NK-92 treated with Interleukin-12 subunit alpha and Interleukin-12 subunit beta, amount 100 ng/mL, for 24 hours (cell line): ENCODE measurements at regions not wholly inside any gene's neighbourhood (a gene's known extent, or its start where the extent isn't known, plus 50 kb on each side); places are given as distances from the start of the nearest gene placed in this dataset.

Experiments used
- DNase-seq: peaks from one replicate; lab custom pipeline; 2025; lab: John Stamatoyannopoulos, UW

DNA sequence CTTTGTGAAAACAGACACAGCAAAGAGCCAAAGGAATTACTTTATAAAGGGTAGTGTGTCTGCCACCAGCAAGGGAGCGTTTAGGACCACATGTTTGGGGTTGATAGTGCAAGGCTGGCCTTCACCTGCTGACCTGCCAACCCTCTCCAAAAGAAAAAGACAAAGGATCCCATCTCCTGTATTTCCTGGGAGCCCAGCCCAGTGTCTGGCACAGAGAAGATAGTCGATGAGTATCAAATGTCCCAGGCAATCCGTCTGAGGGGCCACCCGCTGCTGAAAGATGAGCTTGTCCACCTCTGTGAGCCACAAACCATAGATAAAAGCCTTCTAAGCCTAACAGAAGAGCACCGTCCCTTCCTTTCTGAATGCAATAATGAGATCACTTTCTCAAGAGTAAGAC, 154.8 kb upstream of the CTNNB1 start:
- DNase-seq: no peak

DNA sequence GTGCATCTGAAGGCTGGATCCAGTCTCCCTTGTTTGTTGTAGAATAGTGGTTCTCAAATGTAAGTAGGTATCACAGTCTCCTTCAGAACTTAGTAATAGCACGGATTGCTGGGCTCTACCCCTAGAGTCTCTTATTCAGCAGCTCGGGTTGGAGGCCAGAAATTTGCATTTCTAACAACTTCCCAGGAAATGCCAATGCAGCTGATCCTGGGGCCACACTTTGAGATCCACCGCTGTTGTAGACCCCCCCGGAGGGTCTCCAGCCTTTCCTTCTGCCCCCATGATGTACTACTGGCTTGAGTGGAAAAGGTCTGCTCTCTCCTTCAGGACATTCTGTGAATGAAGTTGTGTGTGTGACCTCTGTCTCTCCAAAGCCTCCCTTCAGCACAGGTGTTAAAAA, 153.8 kb upstream of the CTNNB1 start:
- DNase-seq: no peak

DNA sequence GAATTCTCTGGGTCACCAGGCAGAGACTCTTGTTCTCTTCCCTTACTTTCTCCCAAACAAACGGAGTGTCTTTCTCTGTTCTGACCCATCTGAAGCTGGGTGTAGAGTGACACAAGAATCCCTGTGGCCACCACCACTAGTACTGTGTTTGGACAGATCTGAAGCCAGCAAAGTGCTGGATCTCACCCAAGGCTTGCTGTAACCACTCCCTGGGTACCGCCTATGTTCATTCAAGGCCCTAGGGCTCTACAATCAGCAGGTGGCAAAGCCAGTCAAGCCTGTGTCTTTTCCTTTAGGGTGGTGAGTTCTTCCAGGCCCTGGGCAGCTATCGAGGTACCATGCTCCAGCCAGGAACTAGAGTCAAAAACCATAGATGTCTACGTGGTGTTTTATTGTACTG, 149.2 kb upstream of the CTNNB1 start:
- DNase-seq: no peak

DNA sequence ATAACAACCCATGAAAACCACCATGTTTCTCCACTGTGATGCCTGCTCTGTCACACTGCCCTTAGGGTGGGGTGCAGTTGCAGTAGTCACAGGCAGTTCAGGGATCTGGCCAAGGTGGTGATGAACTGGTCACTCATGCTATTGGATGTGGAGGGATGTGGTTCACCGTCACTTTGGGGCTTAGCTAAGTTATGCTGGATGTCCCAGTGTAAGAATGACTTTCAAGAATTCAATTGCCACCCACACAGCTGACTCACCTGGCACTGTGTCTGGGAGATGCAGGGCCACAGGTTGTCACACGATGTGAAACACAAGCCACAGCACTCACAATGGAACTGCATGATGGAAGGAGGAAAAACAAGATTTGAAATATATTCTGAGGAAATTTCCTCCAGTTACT, 146.1 kb upstream of the CTNNB1 start:
- DNase-seq: no peak

DNA sequence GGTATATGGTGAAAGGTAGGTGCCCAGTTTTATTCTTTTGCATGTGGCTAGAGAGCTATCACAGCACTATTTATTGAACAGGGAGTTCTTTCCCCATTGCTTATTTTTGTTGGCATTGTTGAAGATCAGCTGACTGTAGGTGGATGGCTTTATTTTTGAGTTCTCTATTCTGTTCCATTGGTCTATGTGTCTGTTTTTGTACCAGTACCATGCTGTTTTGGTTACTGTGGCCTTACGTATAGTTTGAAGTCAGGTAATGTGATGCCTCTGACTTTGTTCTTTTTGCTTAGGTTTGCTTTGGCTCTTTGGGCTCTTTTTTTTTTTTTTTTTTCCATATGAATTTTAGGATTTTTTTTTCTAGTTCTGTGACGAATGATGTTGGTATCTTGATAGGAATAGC, 139.2 kb upstream of the CTNNB1 start:
- DNase-seq: no peak

DNA sequence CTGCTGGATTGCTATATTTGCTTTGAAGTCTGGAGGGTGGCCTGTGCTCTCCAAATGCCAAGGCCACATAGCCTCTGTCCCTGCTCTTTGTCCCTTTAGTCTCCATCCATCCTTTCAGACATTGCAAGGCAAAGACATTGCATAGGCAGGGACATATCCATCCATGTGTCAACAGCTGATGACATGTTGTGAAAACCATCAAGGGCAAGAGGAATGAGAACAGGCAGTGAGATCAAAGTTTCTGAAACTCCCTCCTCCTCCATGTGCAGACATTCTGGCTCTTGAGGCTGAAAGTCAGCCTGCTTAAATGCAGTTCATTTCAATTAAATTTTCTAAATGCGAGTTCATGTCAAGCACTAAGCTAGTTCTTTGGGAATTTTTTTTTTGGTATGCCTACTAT, 135.2 kb upstream of the CTNNB1 start:
- DNase-seq: no peak

DNA sequence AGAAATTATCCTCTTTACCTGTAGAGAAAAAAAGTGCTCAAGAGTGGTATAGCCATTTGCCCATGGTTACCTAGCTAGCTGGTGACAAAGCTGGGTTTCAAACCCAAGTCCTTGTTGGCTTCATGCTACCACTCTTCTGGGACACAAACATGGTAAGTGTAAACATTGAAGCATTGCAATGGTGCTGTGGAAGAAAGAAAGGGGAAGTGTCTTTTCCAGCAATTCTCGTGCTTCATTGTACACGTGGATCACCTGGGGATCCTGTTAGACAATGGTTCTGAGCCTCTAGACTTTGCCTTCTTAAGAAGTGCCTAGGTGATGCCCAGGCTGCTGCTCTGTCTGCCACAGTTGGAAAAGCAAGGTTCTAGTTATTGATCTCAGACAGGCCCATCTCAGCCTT, 134.8 kb upstream of the CTNNB1 start:
- no peak for DNase-seq

DNA sequence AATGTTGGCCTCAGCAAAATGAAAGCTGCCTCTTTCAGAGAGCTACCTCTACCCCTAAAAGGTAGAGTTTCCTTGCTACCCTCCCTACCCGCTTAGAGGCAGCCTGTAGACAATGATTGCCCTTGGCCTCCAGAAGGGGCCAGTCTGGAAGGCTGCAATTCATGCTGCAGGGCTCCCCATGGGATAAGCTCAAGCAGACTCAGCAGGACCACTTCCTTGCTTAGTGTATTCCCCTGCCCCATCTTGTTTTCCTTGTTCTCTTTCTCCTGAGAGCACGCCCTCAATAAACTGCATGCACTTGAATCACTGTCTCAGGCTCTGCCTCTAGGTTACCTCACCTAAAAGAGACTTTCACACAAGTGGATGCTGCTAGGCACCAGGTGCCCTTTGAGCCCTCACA, 134.0 kb upstream of the CTNNB1 start:
- no peak for DNase-seq

DNA sequence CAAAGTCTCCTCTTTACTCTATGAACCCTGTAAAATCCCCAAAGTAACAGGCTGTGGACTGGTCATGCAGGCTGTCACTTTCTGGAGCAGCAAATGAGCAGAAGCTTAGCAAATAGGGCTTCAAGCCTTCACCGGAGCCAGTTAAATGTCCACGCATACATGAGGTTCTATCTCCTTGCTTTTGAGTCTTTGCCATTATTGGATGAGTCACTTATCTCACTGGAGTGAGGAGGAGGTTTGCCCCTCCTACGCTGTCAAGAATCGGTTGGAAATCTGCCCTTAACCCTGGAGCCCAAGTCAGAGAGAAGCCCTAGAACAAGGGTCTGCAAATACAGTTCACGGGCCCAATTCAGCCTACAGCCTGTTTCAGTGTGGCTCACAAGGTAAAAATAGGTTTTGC, 126.1 kb upstream of the CTNNB1 start:
- no peak for DNase-seq

DNA sequence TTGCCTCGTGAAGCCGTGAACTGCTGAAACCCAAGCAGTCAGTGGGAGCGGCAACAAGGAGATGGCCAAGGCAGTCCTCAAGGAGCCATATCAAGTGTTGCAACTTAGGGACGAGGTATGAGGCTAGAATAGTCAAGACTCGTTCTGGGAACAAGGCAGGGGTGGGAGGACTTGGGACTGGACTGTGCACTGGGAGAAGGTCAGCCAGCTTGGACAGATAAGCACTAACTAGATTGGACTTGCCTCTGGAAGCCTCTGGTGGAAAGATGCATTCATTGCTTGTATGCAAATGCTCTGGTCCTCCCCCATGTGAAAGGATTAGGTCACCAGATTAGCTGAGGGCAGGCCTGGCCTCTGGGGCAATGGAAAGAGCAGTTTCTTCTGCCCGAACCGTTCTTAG, 123.3 kb upstream of the CTNNB1 start:
- DNase-seq: no peak

DNA sequence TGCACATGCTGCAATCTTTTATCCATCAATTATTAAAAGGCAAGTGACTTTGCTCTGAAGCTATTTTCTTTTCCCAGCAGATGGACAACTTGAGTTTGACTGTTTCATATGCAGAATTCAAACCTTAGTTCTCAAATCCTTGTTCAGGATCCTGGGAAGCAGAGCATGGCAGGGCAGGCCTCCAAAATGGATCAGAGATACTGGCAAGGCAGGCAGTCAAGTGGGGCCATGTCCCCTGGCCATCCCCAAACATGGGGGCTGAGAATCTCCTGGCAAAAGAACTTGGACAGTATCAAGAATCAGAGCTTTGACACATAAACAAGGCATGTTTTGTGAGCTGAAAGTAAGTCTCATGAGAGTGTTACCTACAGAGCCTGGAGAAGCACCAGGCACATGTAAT, 122.9 kb upstream of the CTNNB1 start:
- DNase-seq: no peak

DNA sequence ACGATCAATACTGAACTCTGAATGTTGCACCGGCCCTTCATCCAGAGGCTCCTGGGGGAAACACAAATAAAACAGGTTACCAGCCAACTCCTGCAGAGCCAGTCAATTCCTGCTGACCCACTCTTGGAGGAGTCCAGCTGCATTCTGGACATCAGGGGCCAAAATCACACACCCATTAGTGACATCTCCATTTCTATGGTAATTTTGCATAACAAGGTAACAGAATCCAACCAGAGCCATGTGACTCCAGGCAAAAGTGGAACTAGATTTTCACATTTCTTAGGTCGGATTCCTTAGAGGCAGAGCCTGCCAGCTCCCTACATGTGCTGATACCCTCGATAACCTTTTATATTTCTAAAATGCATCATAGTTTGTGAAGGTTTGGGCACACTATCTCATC, 119.2 kb upstream of the CTNNB1 start:
- DNase-seq: no peak

DNA sequence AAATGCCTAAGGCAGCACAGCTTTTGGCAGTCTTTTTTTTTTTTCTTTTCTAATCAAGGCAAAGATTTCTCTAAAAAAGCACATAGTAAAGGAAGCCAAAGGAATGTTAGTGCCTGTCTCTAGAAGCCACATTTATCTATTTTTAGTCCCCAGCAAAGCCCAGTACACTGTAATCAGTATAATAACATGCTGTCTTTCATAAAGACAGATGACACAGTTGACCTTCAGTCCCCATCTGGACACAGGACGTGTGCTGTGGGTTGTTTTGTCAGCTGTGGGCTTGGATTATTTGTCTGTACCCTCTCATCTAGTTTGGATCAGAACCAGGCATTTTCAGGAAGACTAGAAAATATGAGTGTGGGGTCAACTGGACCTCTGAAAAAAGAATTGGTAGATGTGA, 110.4 kb upstream of the CTNNB1 start:
- no peak for DNase-seq

DNA sequence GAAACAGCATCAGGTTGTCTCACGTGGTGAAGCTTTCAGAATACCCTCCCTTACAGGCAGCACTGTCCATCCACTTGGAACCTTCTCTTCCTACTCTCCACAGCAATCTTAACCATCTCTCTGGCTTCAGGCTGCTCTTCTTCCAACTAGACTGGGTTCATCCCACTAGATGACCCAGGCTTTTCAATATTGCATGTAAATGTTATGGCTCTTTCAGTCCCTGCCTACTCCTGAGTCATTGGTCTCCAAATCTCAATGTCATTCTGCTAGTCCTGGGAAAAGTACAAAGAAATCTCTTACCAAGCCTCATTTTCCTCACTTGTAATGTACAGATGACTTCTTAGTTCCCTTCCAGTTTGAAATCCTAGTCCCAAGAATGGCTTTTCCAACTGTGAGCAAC, 109.7 kb upstream of the CTNNB1 start:
- DNase-seq: no peak

DNA sequence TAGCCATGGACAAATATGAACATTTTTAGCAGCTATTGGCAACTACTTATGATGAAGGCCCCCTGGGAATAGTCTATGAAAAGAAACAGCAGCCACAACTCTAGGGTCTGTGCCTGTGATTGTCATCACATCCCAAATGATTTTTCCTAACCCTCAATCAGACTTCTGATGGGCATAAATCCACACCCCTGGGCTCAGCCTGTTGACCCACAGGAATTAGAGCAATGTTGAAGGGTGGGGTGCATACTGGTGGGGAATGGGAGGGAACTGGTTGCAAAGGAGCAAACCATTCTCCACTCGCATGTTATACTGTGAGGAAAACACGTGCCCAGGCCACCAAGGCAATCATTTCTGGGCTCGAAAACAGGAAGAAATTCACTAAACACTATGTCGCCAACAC, 106.5 kb upstream of the CTNNB1 start:
- no peak for DNase-seq

DNA sequence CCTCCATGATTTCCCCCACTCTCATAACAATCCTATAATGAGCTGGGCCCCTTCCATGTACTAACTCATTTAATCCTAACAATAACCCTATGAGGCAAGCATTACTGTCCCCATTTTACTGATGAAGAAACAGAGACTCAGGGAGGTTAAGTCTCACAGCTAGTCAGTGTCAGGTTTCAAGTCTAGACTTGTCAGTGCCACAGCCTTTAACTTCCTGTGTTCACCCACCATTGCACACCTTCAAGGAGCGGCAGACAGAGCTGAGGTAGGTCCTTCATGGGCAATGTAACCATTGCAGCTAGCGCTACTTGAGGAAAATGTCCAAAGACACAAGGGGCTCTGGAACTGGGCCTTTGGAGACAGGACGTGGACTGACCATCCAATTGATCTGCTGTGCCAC, 105.8 kb upstream of the CTNNB1 start:
- no peak for DNase-seq

DNA sequence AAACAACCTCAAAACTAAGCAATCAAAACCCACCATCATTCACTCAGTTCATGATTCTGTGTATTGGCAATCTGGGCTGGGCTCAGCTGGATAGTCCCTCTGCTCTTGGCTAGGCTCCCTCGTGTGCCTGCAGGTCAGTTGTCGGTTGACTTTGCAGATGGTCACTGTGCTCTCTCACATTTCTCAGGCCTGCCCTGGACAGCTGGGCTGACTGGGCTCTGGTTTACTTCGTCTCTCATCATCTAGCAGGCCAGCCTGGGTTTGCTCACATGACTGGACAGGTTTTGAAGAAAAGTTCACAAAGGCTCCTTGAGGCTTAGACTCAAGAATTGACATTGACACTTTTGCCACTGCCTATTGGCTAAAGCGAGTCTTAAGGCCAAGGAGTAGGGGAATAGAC, 105.0 kb upstream of the CTNNB1 start:
- DNase-seq: no peak

DNA sequence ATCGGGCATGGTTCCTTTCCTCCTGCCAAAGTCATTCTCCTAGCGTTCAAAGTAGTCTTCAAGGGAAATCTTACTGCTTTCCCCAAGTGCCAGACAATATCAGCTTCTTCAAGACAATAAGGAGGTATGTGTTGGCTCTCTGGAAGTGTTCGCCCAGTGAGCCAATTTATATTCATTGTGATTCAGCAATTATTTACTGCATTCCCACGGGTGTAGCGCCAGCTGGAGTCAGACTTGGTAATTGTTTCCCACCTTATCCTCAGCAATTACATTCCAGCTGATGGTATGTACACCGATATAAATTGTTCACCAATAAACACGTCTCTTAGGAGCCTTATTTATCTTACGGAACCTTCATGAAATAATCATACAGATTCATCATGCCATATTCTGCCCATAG, 103.6 kb upstream of the CTNNB1 start:
- DNase-seq: no peak

DNA sequence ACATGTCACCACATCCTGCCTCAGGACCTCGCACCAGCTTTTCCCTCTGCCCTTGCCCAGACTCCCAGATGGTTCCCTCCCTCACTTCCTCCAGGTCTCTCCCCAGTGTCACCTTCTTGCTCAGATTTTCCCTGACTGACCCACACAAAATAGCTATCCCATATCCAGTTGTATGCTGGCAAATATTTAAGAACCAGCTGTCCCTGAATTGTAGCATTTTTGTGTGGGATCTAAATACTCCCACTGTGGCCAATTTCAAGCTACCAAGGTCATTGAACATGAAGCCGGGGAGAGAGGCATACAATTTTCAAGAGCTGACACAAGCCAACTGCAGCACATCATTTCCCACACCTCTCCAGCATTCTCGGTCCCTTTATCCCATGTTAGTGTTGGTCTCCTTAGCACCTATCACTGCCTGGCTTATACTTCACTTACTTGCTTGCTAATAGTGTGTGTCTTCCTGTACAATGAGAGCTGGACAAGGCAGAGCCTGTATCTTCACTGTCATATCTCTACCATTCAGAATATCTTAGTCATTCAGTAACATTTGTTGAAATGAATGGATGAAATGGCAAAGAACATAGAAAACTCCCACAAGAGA, 101.3 kb upstream of the CTNNB1 start:
- no peak for DNase-seq

DNA sequence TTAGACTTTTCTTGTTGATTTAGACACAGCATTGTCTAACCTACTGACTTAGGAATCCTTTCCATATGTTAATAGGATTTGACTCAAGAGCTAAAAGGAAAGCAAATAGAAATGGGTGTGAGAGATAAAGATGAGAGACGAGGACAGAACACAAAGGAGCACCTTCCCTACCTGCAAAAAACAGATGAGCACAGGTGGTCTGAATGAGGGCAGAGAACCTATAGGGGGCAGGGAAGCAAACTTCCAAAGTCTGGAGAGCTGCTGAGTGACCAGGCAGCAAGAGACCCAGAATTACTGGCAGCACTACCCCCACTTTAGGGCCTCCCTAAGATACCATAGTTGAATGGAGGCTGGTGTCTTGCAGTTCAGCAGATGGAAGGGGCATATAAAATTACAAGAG, 98.1 kb upstream of the CTNNB1 start:
- DNase-seq: no peak

DNA sequence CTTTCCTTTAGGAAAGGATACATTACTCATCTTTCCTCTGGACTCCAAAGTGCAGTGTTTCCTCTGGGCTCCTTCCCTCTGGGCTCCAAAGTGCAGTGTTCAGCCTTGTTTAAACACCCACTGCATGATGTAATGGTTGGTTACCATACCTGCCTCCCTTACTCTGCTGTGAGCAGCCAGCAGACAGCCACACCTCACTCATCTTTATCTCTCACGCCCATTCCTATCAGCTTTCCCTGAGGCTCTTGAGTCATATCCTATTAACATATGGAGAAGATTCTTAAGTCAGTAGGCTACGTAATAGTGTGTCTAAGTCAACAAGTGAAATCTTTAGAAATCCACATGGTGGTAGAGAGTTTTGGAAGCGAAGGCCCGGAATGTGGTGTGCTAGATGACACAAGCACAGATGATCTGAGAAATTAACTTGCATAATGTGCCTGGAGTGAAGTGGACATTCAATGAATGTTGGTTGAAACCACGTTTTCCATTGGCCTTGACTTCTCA, 97.2 kb upstream of the CTNNB1 start:
- DNase-seq: no peak

DNA sequence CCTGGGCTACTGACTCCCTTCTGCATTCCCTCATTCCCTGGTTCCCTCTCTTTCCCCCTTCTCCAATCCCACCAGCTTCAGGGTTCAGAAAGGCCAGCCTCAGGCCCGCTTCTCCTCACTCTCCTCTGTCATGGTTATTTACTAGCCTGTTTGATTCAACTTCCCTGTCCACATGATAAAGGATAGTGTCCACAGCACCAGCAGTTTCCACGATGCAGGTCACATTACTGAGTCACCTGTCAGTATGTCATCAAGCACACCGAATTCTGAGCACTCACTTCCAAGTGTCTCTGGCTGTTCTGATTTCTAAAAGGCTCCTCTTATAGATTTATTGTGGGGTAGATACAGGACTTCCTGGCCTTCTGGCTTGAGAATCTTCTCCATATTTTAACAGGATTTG, 96.6 kb upstream of the CTNNB1 start:
- DNase-seq: no peak

DNA sequence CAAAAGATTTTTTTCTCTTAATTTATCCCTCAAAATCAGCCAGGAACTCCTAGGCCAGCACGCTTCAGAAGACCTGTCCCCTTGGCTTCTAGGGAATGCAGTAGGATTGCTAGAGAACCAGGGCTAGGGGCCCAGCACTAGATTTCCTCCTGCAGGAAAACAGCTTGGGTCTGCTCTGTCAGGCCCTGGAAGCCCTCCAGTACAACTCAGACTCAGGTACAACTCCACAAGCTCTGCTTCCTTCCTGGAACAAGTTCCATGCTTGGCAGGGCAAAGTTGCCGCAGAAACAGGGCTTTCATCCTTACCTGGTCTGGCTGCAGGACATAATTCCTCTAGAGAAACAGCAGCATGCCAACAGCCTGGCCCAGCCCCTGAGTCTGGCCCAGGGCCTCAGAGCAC, 96.1 kb upstream of the CTNNB1 start:
- no peak for DNase-seq

DNA sequence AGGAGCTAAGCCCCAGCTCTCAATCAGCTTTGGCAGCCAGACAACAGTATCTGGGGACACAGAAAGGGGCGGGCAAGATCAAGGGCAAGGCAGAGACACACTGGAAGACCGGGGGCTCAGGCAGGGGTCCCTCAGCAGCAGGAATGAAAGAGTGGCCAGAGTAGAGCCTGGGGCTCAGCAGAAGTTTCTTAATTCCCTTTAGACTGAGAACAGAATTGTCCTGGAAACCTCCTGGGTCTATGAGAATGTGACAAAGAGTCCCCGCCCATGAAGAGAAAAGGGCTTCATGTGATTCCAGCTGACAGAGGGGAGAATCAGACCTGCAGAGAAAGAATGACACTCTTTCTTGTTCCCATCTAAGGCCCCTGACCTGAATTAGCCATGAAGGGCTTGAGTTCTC, 95.2 kb upstream of the CTNNB1 start:
- no peak for DNase-seq

DNA sequence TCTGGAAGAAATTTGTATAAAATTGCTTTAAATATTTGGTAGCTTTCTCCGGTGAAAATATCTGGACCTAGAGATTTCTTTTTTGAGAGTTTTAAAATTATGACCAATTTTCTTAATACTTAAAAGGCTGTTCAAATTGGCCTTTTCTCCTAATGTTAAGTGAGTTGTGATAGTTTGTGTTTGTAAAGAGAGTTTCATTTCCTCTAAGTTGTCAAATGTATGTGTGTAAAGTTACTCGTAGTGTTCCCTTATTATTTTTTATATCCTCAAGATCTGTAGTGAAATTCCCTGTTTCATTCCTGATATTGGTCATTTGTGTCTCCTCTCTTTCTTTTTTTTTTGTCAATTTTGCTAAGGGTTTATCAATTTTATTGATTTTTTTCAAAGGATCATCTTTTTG, 92.6 kb upstream of the CTNNB1 start:
- DNase-seq: no peak
